ENCODE measurements at regions not wholly inside any gene's neighbourhood (a gene's known extent, or its start where the extent isn't known, plus 50 kb on each side); places are given as distances from the start of the nearest gene placed in this dataset.

DNA sequence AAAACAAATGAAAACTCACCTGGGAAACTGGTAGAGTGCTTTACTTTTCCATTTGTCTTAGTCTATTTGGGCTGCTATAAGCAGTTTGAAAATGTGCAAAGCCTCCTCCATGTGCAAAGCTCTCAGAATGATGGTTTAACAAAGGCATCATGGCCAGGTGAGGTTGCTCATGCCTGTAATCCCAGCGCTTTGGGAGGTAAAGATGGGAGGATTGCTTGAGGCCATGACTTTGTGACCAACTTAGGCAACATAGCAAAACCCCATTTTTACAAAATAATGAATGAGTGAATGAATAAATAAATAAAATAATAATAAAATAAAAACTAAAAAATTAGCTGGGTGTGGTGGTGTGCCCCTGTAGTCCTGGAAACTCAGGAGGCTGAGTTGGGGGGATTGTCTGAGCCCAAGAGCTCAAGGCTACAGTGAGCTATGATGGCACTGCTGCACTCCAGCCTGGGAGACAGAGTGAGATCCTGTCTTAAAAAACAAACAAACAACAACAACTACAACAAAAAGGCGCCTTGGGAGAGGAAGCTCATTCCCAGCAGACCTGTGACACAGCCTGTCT is 71.8 kb downstream of the MYCN start:
- H3K27ac ChIP-seq, result no peak overlapping the region
- TF ChIP-seq, protein P1, sequence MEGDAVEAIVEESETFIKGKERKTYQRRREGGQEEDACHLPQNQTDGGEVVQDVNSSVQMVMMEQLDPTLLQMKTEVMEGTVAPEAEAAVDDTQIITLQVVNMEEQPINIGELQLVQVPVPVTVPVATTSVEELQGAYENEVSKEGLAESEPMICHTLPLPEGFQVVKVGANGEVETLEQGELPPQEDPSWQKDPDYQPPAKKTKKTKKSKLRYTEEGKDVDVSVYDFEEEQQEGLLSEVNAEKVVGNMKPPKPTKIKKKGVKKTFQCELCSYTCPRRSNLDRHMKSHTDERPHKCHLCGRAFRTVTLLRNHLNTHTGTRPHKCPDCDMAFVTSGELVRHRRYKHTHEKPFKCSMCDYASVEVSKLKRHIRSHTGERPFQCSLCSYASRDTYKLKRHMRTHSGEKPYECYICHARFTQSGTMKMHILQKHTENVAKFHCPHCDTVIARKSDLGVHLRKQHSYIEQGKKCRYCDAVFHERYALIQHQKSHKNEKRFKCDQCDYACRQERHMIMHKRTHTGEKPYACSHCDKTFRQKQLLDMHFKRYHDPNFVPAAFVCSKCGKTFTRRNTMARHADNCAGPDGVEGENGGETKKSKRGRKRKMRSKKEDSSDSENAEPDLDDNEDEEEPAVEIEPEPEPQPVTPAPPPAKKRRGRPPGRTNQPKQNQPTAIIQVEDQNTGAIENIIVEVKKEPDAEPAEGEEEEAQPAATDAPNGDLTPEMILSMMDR (IDR thresholded peaks at IDR 0.05), result no peak
- TF ChIP-seq ZFX (IDR thresholded peaks at IDR 0.05; ENCODE audit: borderline replicate concordance), result no peak

DNA sequence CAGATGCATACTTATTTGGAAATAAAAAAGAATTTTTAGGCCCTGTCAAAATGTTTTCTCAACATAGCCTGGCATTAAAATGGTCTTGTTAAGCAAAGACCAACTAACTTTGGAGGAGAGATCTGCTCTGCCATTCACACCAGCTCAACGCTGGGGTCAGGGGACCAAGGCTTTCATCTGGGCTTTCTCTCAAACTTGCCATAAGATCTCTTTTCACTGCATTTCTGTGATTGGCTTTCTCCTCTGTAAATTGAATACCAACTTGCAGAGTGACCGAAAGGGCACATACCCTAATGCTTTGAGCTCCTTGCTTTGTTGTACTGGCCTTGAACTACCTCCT is 71.2 kb downstream of the MYCN start:
- no peak overlapping the region for H3K27ac ChIP-seq
- TF ChIP-seq ZFX (IDR thresholded peaks at IDR 0.05; ENCODE audit: borderline replicate concordance), result no peak
- TF ChIP-seq, protein P1 (IDR thresholded peaks at IDR 0.05), result no peak

DNA sequence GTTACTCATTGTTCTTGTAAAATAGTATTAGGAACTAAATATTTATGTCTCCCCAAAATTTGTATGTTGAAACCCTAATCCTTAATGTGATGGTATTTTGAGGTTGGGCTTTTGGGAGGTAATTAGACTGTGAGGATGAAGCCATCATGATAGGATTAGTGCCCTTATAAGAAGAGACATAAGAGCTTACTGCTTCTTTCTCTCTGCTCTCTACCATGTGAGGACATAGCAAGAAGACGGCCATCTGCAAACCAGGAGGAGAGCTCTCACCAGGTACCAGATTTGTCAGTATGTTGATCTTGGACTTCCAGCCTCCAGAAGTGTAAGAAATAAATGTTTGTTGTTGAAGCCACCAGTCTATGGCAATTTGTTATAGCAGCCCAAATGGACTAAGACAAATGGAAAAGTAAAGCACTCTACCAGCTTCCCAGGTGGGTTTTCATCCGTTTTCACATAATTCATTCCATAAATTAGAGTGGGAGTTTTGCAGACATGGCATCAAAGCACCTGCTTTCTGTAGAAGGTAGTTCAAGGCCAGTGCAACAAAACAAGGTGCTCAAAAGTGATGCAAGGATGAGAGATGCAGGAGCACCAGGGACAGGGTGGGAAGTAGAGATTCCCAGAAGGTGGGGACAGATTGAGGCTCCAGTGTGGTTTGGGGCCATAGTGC is 70.7 kb downstream of the MYCN start:
- no peak for TF ChIP-seq ZFX (IDR thresholded peaks at IDR 0.05; ENCODE audit: borderline replicate concordance)
- TF ChIP-seq, protein P1 (IDR thresholded peaks at IDR 0.05), result no peak
- no peak overlapping the region for H3K27ac ChIP-seq

DNA sequence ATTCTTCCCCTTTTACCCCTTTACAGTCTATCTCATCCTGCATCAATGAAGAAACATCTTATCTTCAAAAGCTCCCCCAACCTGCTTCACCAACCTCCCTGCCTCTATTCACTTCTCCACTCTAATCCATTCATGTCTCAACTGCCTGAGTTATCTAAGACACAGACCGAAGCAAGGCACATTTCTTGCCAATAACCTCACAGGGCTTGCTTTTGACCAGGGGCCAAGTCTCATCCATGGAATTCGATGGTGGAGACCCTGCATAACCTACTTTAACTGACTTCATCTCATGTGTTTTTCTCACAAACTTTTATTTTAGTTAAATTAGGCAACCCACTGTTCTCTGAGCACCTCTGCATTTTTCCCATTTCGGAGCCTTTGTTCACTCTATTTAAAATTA is 69.7 kb downstream of the MYCN start:
- H3K27ac ChIP-seq, result no peak overlapping the region
- no peak for TF ChIP-seq ZFX (IDR thresholded peaks at IDR 0.05; ENCODE audit: borderline replicate concordance)
- TF ChIP-seq, protein P1 (IDR thresholded peaks at IDR 0.05), result no peak

DNA sequence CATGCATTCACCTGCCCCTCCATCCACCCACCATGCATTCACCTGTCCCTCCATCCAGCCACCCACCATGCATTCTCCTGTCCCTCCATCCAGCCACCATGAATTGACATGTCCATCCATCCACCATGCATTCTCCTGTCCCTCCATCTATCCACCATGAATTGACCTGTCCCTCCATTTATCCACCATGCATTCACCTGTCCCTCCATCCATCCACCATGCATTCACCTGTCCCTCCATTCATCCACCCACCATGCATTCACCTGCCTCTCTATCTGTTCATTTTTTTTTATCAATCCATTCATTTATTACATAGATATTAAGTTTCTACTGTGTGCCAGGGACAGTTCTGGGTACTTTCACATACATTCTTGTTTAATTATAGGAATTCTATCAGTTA is 69.2 kb downstream of the MYCN start:
- TF ChIP-seq ZFX (IDR thresholded peaks at IDR 0.05; ENCODE audit: borderline replicate concordance), result no peak
- TF ChIP-seq, protein P1 (IDR thresholded peaks at IDR 0.05), result no peak
- H3K27ac ChIP-seq, result no peak overlapping the region

DNA sequence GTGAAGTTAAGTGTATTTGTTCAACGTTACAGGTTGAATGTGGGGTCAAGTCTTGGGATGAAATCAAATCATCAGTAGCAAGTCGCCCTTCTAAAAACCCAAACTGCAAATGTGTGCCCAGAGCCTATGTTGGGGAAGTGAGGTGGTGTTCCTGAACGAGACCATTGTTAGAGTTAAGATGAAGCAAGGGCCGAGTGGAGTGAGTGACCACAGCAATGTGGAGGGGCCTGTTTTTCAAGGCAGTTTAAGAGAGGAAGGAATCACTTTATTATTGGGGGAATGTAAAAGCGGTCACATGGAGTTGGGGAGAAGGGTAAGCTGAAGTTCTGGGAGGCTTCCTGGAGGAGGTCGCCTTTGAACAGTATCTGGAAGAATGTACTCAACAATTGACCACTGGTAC is 68.5 kb downstream of the MYCN start:
- TF ChIP-seq, protein P1 (IDR thresholded peaks at IDR 0.05), result no peak
- TF ChIP-seq ZFX (IDR thresholded peaks at IDR 0.05; ENCODE audit: borderline replicate concordance), result no peak
- H3K27ac ChIP-seq, result no peak overlapping the region

DNA sequence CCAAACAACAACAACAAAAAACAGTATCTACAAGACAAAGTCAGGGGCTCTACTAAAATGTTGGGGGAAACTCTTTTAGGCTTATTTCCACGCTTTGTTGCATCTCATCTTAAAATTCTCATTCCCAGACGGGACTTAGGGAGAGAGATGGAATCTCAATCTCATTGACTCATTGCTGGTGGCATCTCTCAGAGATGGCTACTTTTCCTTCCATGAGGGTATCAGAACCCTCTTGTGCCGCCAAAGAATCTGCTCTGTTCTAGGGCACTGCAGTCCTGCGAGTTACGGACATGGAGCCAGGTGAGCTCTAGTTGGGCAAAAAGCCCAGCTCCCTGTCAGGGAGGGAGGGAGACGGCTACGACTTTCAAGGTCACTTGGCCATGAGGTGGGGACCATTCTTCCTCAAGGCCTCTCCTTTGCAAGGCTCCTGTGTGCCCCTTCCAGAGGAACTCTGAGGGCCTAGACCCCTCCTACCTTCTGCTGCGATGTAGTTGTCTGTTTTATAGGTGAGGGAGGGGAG is 68.0 kb downstream of the MYCN start:
- TF ChIP-seq, protein P1 (IDR thresholded peaks at IDR 0.05), result no peak
- TF ChIP-seq ZFX (IDR thresholded peaks at IDR 0.05; ENCODE audit: borderline replicate concordance), result no peak
- H3K27ac ChIP-seq, result no peak overlapping the region

All from 22Rv1 (cell line).